ENCODE measurements at regions not wholly inside any gene's neighbourhood (a gene's known extent, or its start where the extent isn't known, plus 50 kb on each side); places are given as distances from the start of the nearest gene placed in this dataset.
"Not testable (repeated sequence)": the region's sequence is repeated elsewhere in the genome, so short reads cannot be mapped to it uniquely, and the experiment has no call there.

GRCh38 chr7:24381894-24382505, 98.0 kb downstream of the NPY start:
- Histone ChIP-seq H3K36me3 (replicated peaks; ENCODE audit: control insufficient read depth, insufficient read depth, low read length) (no peaks in the 10 kb centered on the region), H3K4me3 (ENCODE audit: insufficient read depth, low read depth, low read length) (no peak overlapping the region), H3K27me3 (ENCODE audit: control insufficient read depth, insufficient read depth, low read length) (no peaks in the 10 kb centered on the region)
- no peak for DNase-seq

GRCh38 chr7:24383055-24383454, 99.1 kb downstream of the NPY start:
- Histone ChIP-seq H3K36me3 (replicated peaks; ENCODE audit: control insufficient read depth, insufficient read depth, low read length) (no peaks in the 10 kb centered on the region), H3K4me3 (ENCODE audit: insufficient read depth, low read depth, low read length) (no peak overlapping the region), H3K27me3 (ENCODE audit: control insufficient read depth, insufficient read depth, low read length) (no peaks in the 10 kb centered on the region)
- DNase-seq = no peak

DNA sequence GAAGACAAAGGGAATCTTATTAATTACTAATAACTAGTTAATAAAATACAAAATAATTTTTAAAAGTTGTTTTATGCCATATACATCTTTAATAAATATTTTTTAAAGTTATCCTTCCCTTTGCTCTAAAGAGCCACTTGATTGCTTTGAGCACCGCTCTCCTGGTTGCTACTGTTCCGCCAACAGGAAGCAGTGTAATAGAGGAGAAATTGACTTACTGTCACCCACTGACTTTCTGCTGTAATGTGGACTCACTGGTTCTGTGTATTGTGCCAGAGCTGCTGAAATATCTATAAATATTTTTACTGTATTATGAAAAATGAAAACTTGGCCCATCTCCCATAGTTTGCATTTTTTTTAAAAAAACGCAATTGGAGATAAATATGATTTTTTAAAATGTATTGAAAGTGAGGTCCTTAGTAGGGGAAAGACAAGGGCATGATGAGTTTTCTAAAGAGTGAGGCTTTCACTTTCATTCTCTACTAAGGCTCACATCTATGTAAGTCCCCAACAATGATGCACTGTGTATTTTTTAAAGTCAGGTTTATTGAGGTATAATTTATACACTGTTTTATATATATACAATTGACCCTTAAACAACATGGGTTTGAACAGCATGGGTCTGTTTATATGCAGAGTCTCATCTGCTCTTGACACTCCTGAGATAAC, 100.5 kb downstream of the NPY start:
- DNase-seq = no peak
- Histone ChIP-seq H3K27me3 (ENCODE audit: control insufficient read depth, insufficient read depth, low read length) (no peaks in the 10 kb centered on the region), H3K4me3 (ENCODE audit: insufficient read depth, low read depth, low read length) (no peak overlapping the region), H3K36me3 (replicated peaks; ENCODE audit: control insufficient read depth, insufficient read depth, low read length) (no peaks in the 10 kb centered on the region)

DNA sequence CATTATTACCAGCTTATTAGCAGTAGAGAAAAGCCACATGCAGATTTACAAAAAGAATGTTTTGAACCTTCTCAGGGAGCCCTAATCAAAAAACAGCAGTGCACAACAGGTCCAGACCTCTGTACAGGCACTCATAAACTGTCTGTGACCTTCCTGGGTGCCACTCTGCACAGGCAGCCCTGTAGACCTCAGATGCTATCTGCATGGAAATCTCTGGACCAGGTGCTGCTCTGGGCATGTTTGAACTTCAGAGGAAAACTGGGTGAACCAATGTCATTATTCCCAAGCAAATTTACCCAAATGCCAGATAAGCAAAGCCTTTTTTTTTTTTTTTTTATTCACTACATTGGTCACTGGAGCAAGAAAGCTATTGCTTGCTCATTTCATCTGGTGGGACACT, 104.2 kb downstream of the NPY start:
- H3K36me3 ChIP-seq (replicated peaks; ENCODE audit: control insufficient read depth, insufficient read depth, low read length) = no peaks in the 10 kb centered on the region
- DNase-seq = no peak
- H3K27me3 ChIP-seq (ENCODE audit: control insufficient read depth, insufficient read depth, low read length) = no peaks in the 10 kb centered on the region
- H3K4me3 ChIP-seq (ENCODE audit: insufficient read depth, low read depth, low read length) = no peak overlapping the region

- Histone ChIP-seq H3K27me3 (ENCODE audit: control insufficient read depth, insufficient read depth, low read length) (no peaks in the 10 kb centered on the region), H3K36me3 (replicated peaks; ENCODE audit: control insufficient read depth, insufficient read depth, low read length) (no peaks in the 10 kb centered on the region), H3K4me3 (ENCODE audit: insufficient read depth, low read depth, low read length) (no peak overlapping the region)
- no peak for DNase-seq
Measured at GRCh38 chr7:24390376-24391157, 106.6 kb downstream of the NPY start.

- H3K27me3 ChIP-seq (ENCODE audit: control insufficient read depth, insufficient read depth, low read length) = no peaks in the 10 kb centered on the region
- no peak for DNase-seq
- H3K4me3 ChIP-seq (ENCODE audit: insufficient read depth, low read depth, low read length) = no peak overlapping the region
- H3K36me3 ChIP-seq (replicated peaks; ENCODE audit: control insufficient read depth, insufficient read depth, low read length) = no peaks in the 10 kb centered on the region
Measured at GRCh38 chr7:24392774-24393173, 108.8 kb downstream of the NPY start.

DNA sequence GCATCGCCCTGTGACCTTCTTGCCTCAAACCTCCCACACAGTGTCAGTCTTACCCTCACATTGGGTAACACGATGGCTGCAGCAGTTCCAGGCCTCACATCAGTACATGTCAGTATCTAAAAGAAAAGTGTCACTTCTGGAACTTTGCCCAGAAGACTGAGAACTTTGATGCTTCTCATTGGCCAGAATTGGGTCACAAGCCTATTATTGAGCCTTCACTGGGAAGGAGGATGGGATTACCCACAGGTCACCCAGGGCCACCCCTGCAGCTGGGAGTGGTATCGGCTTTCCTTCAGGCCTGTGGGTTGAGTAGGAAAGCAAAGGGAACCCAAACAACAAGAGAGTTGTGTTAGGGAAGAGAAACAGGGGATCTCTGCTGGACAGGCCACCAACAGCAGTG, 111.5 kb downstream of the NPY start:
- DNase-seq = no peak
- Histone ChIP-seq H3K4me3 (ENCODE audit: insufficient read depth, low read depth, low read length) (no peak overlapping the region), H3K27me3 (ENCODE audit: control insufficient read depth, insufficient read depth, low read length) (no peaks in the 10 kb centered on the region), H3K36me3 (replicated peaks; ENCODE audit: control insufficient read depth, insufficient read depth, low read length) (peaks cover 1% of the 10 kb centered on the region; the same call in 1 of the 2 replicates)

- not testable (repeated sequence) for H3K27me3 ChIP-seq (ENCODE audit: control insufficient read depth, insufficient read depth, low read length); DNase-seq
- H3K4me3 ChIP-seq (ENCODE audit: insufficient read depth, low read depth, low read length) = peak overlapping the region; percentile 45
Measured at GRCh38 chr7:24396387-24396786, 112.4 kb downstream of the NPY start.

GRCh38 chr7:24401628-24402593, 117.9 kb downstream of the NPY start:
- no peak for DNase-seq
- H3K4me3 ChIP-seq (ENCODE audit: insufficient read depth, low read depth, low read length) = peak overlapping the region; percentile 48
- peaks cover 17% of the 10 kb centered on the region for H3K36me3 ChIP-seq (replicated peaks; ENCODE audit: control insufficient read depth, insufficient read depth, low read length)
- H3K27me3 ChIP-seq (ENCODE audit: control insufficient read depth, insufficient read depth, low read length) = no peaks in the 10 kb centered on the region

More at GRCh38 chr7:24396387-24396786, 112.4 kb downstream of the NPY start:
- not testable (repeated sequence) for H3K36me3 ChIP-seq (replicated peaks; ENCODE audit: control insufficient read depth, insufficient read depth, low read length)

GRCh38 chr7:24402655-24403054, 118.7 kb downstream of the NPY start:
- no peak for DNase-seq
- Histone ChIP-seq H3K27me3 (ENCODE audit: control insufficient read depth, insufficient read depth, low read length) (no peaks in the 10 kb centered on the region), H3K4me3 (ENCODE audit: insufficient read depth, low read depth, low read length) (peak overlapping the region; percentile 48), H3K36me3 (replicated peaks; ENCODE audit: control insufficient read depth, insufficient read depth, low read length) (peaks cover 17% of the 10 kb centered on the region)

DNA sequence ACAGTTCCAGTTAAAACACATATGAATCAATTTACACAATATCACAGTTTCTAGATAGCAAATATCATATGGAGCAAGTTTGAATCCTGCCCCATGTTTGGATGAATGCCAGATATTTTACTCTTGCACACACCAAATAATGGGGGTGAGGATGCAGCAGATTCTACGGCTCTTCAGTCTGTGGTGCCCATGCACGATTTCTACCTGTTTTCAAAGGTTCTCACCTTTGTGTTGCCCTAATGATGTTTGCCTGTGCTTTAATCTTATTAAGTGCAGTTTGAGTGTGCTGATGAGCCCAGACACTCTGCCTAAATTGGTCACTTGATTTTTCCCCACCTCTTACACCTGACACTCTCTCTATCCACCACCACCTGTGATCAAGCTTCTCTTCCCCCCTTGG, 119.6 kb downstream of the NPY start:
- Histone ChIP-seq H3K27me3 (ENCODE audit: control insufficient read depth, insufficient read depth, low read length) (no peaks in the 10 kb centered on the region), H3K36me3 (replicated peaks; ENCODE audit: control insufficient read depth, insufficient read depth, low read length) (peaks cover 17% of the 10 kb centered on the region), H3K4me3 (ENCODE audit: insufficient read depth, low read depth, low read length) (no peak overlapping the region)
- no peak for DNase-seq

GRCh38 chr7:24404315-24404714, 120.3 kb downstream of the NPY start:
- no peaks in the 10 kb centered on the region for H3K27me3 ChIP-seq (ENCODE audit: control insufficient read depth, insufficient read depth, low read length)
- no peak for DNase-seq
- H3K4me3 ChIP-seq (ENCODE audit: insufficient read depth, low read depth, low read length) = no peak overlapping the region
- peaks cover 16% of the 10 kb centered on the region for H3K36me3 ChIP-seq (replicated peaks; ENCODE audit: control insufficient read depth, insufficient read depth, low read length)

GRCh38 chr7:24405002-24405401, 121.0 kb downstream of the NPY start:
- no peaks in the 10 kb centered on the region for H3K27me3 ChIP-seq (ENCODE audit: control insufficient read depth, insufficient read depth, low read length)
- H3K4me3 ChIP-seq (ENCODE audit: insufficient read depth, low read depth, low read length) = no peak overlapping the region
- no peak for DNase-seq
- peaks cover 16% of the 10 kb centered on the region for H3K36me3 ChIP-seq (replicated peaks; ENCODE audit: control insufficient read depth, insufficient read depth, low read length)

DNA sequence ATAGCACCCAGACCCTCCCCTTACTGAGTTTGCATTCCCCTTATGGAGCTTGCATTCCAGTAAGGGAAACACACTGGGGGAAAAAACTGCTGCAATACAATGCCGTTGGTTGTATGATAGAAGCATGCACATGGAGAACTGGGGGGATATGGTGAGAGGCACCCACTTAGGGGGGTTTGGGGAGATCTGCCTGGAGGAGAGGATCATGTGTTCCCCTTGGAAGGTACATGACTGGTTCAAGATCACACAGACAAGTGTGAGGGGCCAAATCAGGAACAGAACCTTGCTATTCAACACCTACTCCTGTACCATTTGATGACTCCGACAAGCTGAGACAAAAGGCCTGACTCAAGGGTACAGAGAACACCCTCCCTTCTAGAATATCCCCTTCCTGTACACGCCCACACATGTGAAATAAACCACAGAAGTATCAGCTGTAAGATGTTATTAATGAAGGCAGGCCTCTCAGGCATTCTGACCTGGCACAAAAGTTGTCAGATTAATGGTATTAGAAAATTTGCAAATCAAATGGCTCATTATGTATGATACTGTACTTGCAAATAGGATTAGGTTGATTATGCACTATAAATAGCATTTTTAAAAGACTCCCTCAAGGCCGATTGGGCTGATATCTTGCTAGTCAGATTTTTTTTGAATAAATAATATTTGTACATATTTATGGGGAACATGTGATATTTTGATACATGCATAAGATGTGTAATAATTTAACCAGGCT, 122.2 kb downstream of the NPY start:
- Histone ChIP-seq H3K27me3 (ENCODE audit: control insufficient read depth, insufficient read depth, low read length) (no peaks in the 10 kb centered on the region), H3K4me3 (ENCODE audit: insufficient read depth, low read depth, low read length) (no peak overlapping the region), H3K36me3 (replicated peaks; ENCODE audit: control insufficient read depth, insufficient read depth, low read length) (peaks cover 12% of the 10 kb centered on the region)
- no peak for DNase-seq

All from H7 (cell line).